ENCODE measurements at regions not wholly inside any gene's neighbourhood (a gene's known extent, or its start where the extent isn't known, plus 50 kb on each side); places are given as distances from the start of the nearest gene placed in this dataset.

- TF ChIP-seq CTCF (IDR thresholded peaks at IDR 0.05), result no peak
- TF ChIP-seq POLR2A (IDR thresholded peaks at IDR 0.05), result no peak
Measured at GRCh38 chr14:83561261-83561660, 1968.7 kb upstream of the FLRT2 start.
